Activated CD8-positive, alpha-beta memory T cell treated with anti-CD3 and anti-CD28 coated beads, Interleukin-2, amount 10 ng/mL, durations not matched to agents 7 days and 5 days (primary cell): ENCODE measurements at regions not wholly inside any gene's neighbourhood (a gene's known extent, or its start where the extent isn't known, plus 50 kb on each side); places are given as distances from the start of the nearest gene placed in this dataset.
"Not testable (repeated sequence)": the region's sequence is repeated elsewhere in the genome, so short reads cannot be mapped to it uniquely, and the experiment has no call there.

Experiments
- ATAC-seq: fragments of 150-1000 bp; cut with Tn5 transposase; one replicate; pipeline ENCODE4 v1.10.0; 2021; ENCODE audit warnings: moderate library complexity
- CTCF ChIA-PET: fragments of 350-600 bp; sonication (Branson Sonifier 250); formaldehyde crosslinking; loops from one replicate; lab custom pipeline; 2021; ENCODE audit warnings: antibody characterized with exemption; lab: Charles Lee
- DNase-seq: peaks from one replicate; pipeline ENCODE4 v3.0.0-alpha.2; 2020
- H3K27ac Mint-ChIP-seq: one replicate; pipeline ENCODE4 v1.8.0; 2021; ENCODE audit warnings: mild to moderate bottlenecking, mixed read lengths
- H3K27me3 Mint-ChIP-seq: one replicate; pipeline ENCODE4 v1.8.0; 2021; ENCODE audit warnings: mixed read lengths
- H3K36me3 Mint-ChIP-seq: one replicate; pipeline ENCODE4 v1.8.0; 2021; ENCODE audit warnings: mild to moderate bottlenecking, mixed read lengths
- H3K4me1 Mint-ChIP-seq: one replicate; pipeline ENCODE4 v1.8.0; 2021; ENCODE audit warnings: mixed read lengths
- H3K4me3 Mint-ChIP-seq: one replicate; pipeline ENCODE4 v1.8.0; 2021; ENCODE audit warnings: mild to moderate bottlenecking, moderate library complexity, mixed read lengths
- H3K9me3 Mint-ChIP-seq: one replicate; pipeline ENCODE4 v1.8.0; 2022; ENCODE audit warnings: low read depth, mixed read lengths

- Mint-ChIP-seq H3K4me3 (no peak overlapping the region), H3K36me3 (no peaks in the 10 kb centered on the region), H3K27me3 (no peaks in the 10 kb centered on the region), H3K9me3 (peaks cover 6% of the 10 kb centered on the region), H3K27ac (no peak overlapping the region), H3K4me1 (no peaks in the 10 kb centered on the region)
- DNase-seq (no peak), ATAC-seq (no peak)
- CTCF ChIA-PET: no interaction called here
Observed at GRCh38 chr3:103818398-103818797, 1383.6 kb downstream of the ZPLD1 start.

DNA sequence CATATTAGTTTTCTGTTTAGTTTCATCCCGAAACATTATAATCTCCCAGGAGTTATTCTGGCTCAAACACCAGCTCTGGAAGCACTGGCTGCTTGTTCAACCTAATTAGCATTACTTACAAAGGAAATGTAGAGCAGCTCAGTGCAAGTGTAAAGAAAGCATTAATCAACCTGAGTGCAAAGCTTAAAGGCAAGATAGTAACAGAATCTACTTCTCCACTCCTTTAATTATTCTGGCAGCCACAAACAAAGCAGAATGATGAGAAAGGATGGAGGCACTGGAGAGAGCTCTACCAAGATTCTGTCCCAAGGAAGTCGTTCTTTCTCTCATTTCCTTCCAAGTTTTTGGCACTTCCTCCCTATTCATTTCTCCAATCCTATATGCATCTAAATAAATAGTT, 1384.0 kb downstream of the ZPLD1 start:
- ATAC-seq: no peak
- DNase-seq: no peak
- Mint-ChIP-seq H3K4me3 (no peak overlapping the region), H3K36me3 (no peaks in the 10 kb centered on the region), H3K27me3 (no peaks in the 10 kb centered on the region), H3K9me3 (peaks cover 6% of the 10 kb centered on the region), H3K4me1 (no peaks in the 10 kb centered on the region), H3K27ac (no peak overlapping the region)
- CTCF ChIA-PET: no interaction called here

- ATAC-seq (no peak), DNase-seq (no peak)
- Mint-ChIP-seq H3K4me3 (no peak overlapping the region), H3K9me3 (peaks cover 2% of the 10 kb centered on the region), H3K4me1 (no peaks in the 10 kb centered on the region), H3K36me3 (no peaks in the 10 kb centered on the region), H3K27ac (no peak overlapping the region), H3K27me3 (no peaks in the 10 kb centered on the region)
- CTCF ChIA-PET: no interaction called here
Observed at GRCh38 chr3:103825586-103825985, 1390.8 kb downstream of the ZPLD1 start.

- no peak for ATAC-seq
- Mint-ChIP-seq H3K27me3 (no peaks in the 10 kb centered on the region), H3K36me3 (no peaks in the 10 kb centered on the region), H3K9me3 (peaks cover 2% of the 10 kb centered on the region), H3K4me3 (no peak overlapping the region), H3K27ac (no peak overlapping the region), H3K4me1 (no peaks in the 10 kb centered on the region)
- CTCF ChIA-PET: no interaction called here
- DNase-seq: no peak
Observed at GRCh38 chr3:103829723-103830326, 1395.0 kb downstream of the ZPLD1 start.

GRCh38 chr3:103847081-103848062, 1412.6 kb downstream of the ZPLD1 start:
- ATAC-seq (no peak), DNase-seq (no peak)
- no peak overlapping the region for H3K4me3 Mint-ChIP-seq
- CTCF ChIA-PET: no interaction called here
- no peaks in the 10 kb centered on the region for H3K9me3 Mint-ChIP-seq
- H3K27ac Mint-ChIP-seq: no peak overlapping the region
- H3K4me1 Mint-ChIP-seq: no peaks in the 10 kb centered on the region
- H3K27me3 Mint-ChIP-seq: no peaks in the 10 kb centered on the region
- no peaks in the 10 kb centered on the region for H3K36me3 Mint-ChIP-seq

- CTCF ChIA-PET: no interaction called here
- Mint-ChIP-seq H3K4me3 (no peak overlapping the region), H3K9me3 (no peaks in the 10 kb centered on the region), H3K36me3 (no peaks in the 10 kb centered on the region), H3K27me3 (no peaks in the 10 kb centered on the region), H3K4me1 (no peaks in the 10 kb centered on the region), H3K27ac (no peak overlapping the region)
- ATAC-seq (no peak), DNase-seq (no peak)
Observed at GRCh38 chr3:103851793-103852192, 1417.0 kb downstream of the ZPLD1 start.

DNA sequence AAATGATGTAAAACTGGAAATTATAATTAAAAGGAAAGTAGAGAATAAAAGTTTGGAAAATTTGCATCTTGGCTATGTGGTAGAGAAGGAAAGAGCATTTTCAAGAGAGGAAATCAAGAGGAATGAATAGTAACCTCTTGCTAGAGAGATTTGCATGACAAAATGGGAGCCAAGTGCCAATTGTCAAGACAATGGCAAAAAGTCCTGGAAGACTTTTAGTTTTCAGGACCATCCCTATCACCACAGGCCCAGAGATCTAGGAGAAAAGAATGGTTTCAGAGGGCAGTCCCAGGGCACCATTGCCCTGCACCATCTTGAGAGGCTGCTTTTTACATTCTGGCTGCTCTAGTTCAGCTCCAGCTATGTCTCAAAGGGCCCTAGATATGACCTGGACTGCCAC, 1427.6 kb downstream of the ZPLD1 start:
- H3K27ac Mint-ChIP-seq: no peak overlapping the region
- no peak overlapping the region for H3K4me3 Mint-ChIP-seq
- no peaks in the 10 kb centered on the region for H3K4me1 Mint-ChIP-seq
- no peaks in the 10 kb centered on the region for H3K36me3 Mint-ChIP-seq
- CTCF ChIA-PET: no interaction called here
- ATAC-seq (no peak), DNase-seq (no peak)
- H3K27me3 Mint-ChIP-seq: no peaks in the 10 kb centered on the region
- H3K9me3 Mint-ChIP-seq: no peaks in the 10 kb centered on the region

DNA sequence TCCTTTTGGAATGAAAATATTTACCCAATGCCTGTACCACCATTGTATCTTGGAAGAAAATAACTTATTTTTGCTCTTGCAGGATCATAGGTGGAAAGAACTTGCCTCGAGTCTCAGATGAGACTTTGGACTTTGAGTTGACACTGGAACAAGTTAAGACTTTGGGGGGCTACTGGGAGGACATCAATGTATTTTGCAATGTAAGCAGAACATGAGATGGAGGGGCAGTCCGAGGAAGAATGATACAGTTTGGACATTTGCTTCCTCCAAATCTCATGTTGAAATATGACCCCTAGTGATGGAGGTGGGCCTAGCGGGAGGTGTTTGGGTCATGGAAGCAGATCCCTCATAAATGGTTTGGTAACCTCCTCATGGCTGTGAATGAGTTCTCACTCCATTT, 1428.6 kb downstream of the ZPLD1 start:
- no peaks in the 10 kb centered on the region for H3K36me3 Mint-ChIP-seq
- ATAC-seq (no peak), DNase-seq (no peak)
- H3K4me3 Mint-ChIP-seq: no peak overlapping the region
- no peaks in the 10 kb centered on the region for H3K4me1 Mint-ChIP-seq
- H3K27me3 Mint-ChIP-seq: no peaks in the 10 kb centered on the region
- CTCF ChIA-PET: no interaction called here
- H3K27ac Mint-ChIP-seq: no peak overlapping the region
- peaks cover 2% of the 10 kb centered on the region for H3K9me3 Mint-ChIP-seq

DNA sequence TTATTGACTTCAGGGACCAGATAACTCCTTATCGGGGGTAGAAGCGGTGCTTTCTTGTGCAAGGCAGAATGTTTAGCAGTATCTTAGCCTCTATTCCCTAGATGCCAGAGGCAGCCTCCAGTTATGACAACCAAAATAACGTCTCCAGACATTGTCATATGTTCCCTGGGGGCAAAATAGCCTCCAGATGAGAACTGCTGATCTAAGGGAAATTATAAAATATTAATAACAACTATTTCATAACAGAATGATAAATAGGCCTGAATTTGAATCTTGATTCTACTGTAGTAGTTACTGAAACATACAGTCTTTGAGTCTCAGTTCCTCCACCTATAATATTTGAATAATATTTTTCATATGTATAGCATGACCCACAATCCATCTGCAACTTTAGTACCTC, 1431.3 kb downstream of the ZPLD1 start:
- no peak overlapping the region for H3K27ac Mint-ChIP-seq
- DNase-seq (no peak), ATAC-seq (no peak)
- CTCF ChIA-PET: no interaction called here
- H3K27me3 Mint-ChIP-seq: no peaks in the 10 kb centered on the region
- H3K4me1 Mint-ChIP-seq: no peaks in the 10 kb centered on the region
- H3K9me3 Mint-ChIP-seq: peaks cover 2% of the 10 kb centered on the region
- H3K36me3 Mint-ChIP-seq: no peaks in the 10 kb centered on the region
- H3K4me3 Mint-ChIP-seq: no peak overlapping the region

DNA sequence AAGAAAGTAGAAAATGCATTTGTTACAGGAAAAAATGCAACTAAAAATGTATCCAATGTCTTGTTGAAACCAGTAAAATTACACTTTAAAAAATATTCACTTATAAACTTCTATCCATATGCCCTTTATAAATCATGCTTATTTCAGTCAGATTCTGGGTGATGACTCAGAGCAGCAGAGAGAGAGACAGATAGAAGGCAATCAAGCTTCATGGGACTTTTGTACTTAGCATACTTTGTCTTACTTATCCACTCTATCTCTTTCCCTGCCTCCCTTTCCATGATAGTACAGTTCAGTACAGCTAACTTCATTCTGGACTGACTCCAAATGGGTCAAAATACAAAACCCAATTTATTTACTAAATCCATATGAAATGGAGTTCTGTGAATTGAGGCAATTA, 1438.2 kb downstream of the ZPLD1 start:
- Mint-ChIP-seq H3K4me1 (no peaks in the 10 kb centered on the region), H3K4me3 (no peak overlapping the region), H3K36me3 (no peaks in the 10 kb centered on the region), H3K27ac (no peak overlapping the region), H3K27me3 (no peaks in the 10 kb centered on the region), H3K9me3 (peaks cover under 1% of the 10 kb centered on the region)
- DNase-seq (no peak), ATAC-seq (no peak)
- CTCF ChIA-PET: no interaction called here

GRCh38 chr3:103873897-103874545, 1439.2 kb downstream of the ZPLD1 start:
- Mint-ChIP-seq H3K4me1 (no peaks in the 10 kb centered on the region), H3K36me3 (no peaks in the 10 kb centered on the region), H3K27ac (no peak overlapping the region), H3K27me3 (no peaks in the 10 kb centered on the region), H3K4me3 (no peak overlapping the region), H3K9me3 (no peaks in the 10 kb centered on the region)
- ATAC-seq (no peak), DNase-seq (no peak)
- CTCF ChIA-PET: no interaction called here

DNA sequence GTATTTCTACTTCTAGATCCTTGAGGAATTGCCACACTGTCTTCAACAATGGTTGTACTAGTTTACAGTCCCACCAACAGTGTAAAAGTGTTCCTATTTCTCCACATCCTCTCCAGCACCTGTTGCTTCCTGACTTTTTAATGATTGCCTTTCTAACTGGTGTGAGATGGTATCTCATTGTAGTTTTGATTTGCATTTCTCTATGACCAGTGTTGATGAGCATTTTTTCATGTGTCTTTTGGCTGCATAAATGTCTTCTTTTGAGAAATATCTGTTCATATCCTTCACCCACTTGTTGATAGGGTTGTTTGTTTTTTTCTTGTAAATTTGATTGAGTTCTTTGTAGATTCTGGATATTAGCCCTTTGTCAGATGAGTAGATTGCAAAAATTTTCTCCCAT, 1447.0 kb downstream of the ZPLD1 start:
- CTCF ChIA-PET, ATAC-seq, H3K9me3 Mint-ChIP-seq, H3K27me3 Mint-ChIP-seq, H3K4me1 Mint-ChIP-seq, DNase-seq, H3K27ac Mint-ChIP-seq, H3K36me3 Mint-ChIP-seq, H3K4me3 Mint-ChIP-seq: not testable (repeated sequence)

- CTCF ChIA-PET: no interaction called here
- no peaks in the 10 kb centered on the region for H3K4me1 Mint-ChIP-seq
- no peaks in the 10 kb centered on the region for H3K36me3 Mint-ChIP-seq
- no peak overlapping the region for H3K27ac Mint-ChIP-seq
- H3K27me3 Mint-ChIP-seq: no peaks in the 10 kb centered on the region
- no peak overlapping the region for H3K4me3 Mint-ChIP-seq
- no peaks in the 10 kb centered on the region for H3K9me3 Mint-ChIP-seq
- DNase-seq (no peak), ATAC-seq (no peak)
Observed at GRCh38 chr3:103889675-103890074, 1454.9 kb downstream of the ZPLD1 start.
